Mesendoderm (in vitro differentiated cells): ENCODE measurements at regions not wholly inside any gene's neighbourhood (a gene's known extent, or its start where the extent isn't known, plus 50 kb on each side); places are given as distances from the start of the nearest gene placed in this dataset.

Source experiments
- DNase-seq: peaks from one replicate; pipeline ENCODE4 v3.0.0; 2013
- H2AK5ac ChIP-seq: 2 replicates; pipeline ENCODE4 v1.6.1; 2013; ENCODE audit warnings: low read length, inconsistent platforms
- H2BK120ac ChIP-seq: 2 replicates; pipeline ENCODE4 v1.6.1; 2013; ENCODE audit warnings: low read depth, mild to moderate bottlenecking, low read length, moderate library complexity, mixed read lengths
- H2BK15ac ChIP-seq: replicated peaks from 2 replicates; pipeline ENCODE4 v1.6.1; 2013; ENCODE audit warnings: low read depth, mild to moderate bottlenecking, moderate library complexity
- H2BK5ac ChIP-seq: 2 replicates; pipeline ENCODE4 v1.6.1; 2013; ENCODE audit warnings: low read length, inconsistent platforms
- H3K18ac ChIP-seq: 2 replicates; pipeline ENCODE4 v1.6.1; 2013; ENCODE audit warnings: mild to moderate bottlenecking, low read length, mixed read lengths
- H3K23ac ChIP-seq: one replicate; pipeline ENCODE4 v1.6.1; 2013; ENCODE audit warnings: low read length
- H3K27ac ChIP-seq: 2 replicates; pipeline ENCODE4 v1.5.1; 2013; ENCODE audit warnings: low read depth, mild to moderate bottlenecking, inconsistent platforms, low read length, moderate library complexity
- H3K27me3 ChIP-seq: 2 replicates; pipeline ENCODE4 v1.6.1; 2013; ENCODE audit warnings: low read length, control low read depth, mild to moderate bottlenecking, inconsistent platforms; ENCODE audit not compliant: insufficient read depth, poor library complexity
- H3K36me3 ChIP-seq: 2 replicates; pipeline ENCODE4 v1.6.1; 2013; ENCODE audit warnings: low read length, inconsistent platforms; ENCODE audit not compliant: control insufficient read depth, insufficient read depth
- H3K4ac ChIP-seq: one replicate; pipeline ENCODE4 v1.6.1; 2013; ENCODE audit warnings: low read depth, mild to moderate bottlenecking, low read length, moderate library complexity
- H3K4me1 ChIP-seq: 2 replicates; pipeline ENCODE4 v1.6.1; 2013; ENCODE audit warnings: low read depth, low read length, inconsistent platforms; ENCODE audit not compliant: control insufficient read depth
- H3K4me2 ChIP-seq: 2 replicates; pipeline ENCODE4 v1.6.1; 2013; ENCODE audit warnings: low read length
- H3K4me3 ChIP-seq: 2 replicates; pipeline ENCODE4 v1.5.1; 2013; ENCODE audit warnings: mild to moderate bottlenecking, low read length
- H3K56ac ChIP-seq: one replicate; pipeline ENCODE4 v1.6.1; 2013; ENCODE audit warnings: low read length
- H3K79me1 ChIP-seq: 2 replicates; pipeline ENCODE4 v1.6.1; 2013; ENCODE audit warnings: low read length, inconsistent platforms
- H3K79me2 ChIP-seq: 2 replicates; pipeline ENCODE4 v1.6.1; 2013; ENCODE audit warnings: mild to moderate bottlenecking, low read length; ENCODE audit not compliant: control insufficient read depth, insufficient read depth
- H3K9ac ChIP-seq: 2 replicates; pipeline ENCODE4 v1.6.1; 2013; ENCODE audit warnings: low read length, inconsistent platforms
- H4K5ac ChIP-seq: one replicate; pipeline ENCODE4 v1.6.1; 2013; ENCODE audit warnings: low read length
- H4K8ac ChIP-seq: one replicate; pipeline ENCODE4 v1.6.1; 2013; ENCODE audit warnings: low read depth, mild to moderate bottlenecking, control low read depth, low read length, moderate library complexity
- WGBS: extraction: QIAGEN DNeasy Blood & Tissue Kit; methylation state at CpG from one replicate; pipeline ENCODE4 v1.1.7; 2013; ENCODE audit warnings: low lambda C conversion rate, missing lambda C conversion rate; ENCODE audit not compliant: insufficient coverage; ENCODE audit errors: extremely low coverage; 5-methylcytosine and 5-hydroxymethylcytosine counted together

- Histone ChIP-seq H2AK5ac (no peak overlapping the region), H4K5ac (no peak overlapping the region), H3K79me1 (no peaks in the 10 kb centered on the region), H3K9ac (no peak overlapping the region), H3K27ac (no peak overlapping the region), H3K4ac (no peak overlapping the region), H3K4me2 (no peak overlapping the region), H3K36me3 (no peaks in the 10 kb centered on the region), H3K27me3 (no peaks in the 10 kb centered on the region), H2BK15ac (no peak overlapping the region), H3K4me3 (no peak overlapping the region), H3K4me1 (no peaks in the 10 kb centered on the region), H3K18ac (no peak overlapping the region), H3K79me2 (no peaks in the 10 kb centered on the region), H4K8ac (no peak overlapping the region), H3K23ac (no peak overlapping the region), H2BK120ac (no peak overlapping the region), H2BK5ac (no peak overlapping the region), H3K56ac (no peak overlapping the region)
- no CpG with 5 or more reads among the region's 3 CpGs for WGBS
- no peak for DNase-seq
These were observed 120.8 kb downstream of the MAFB start for GRCh38 chr20:40568200-40568599.

GRCh38 chr20:40565682-40566040 lies 123.4 kb downstream of the MAFB start:
- Histone ChIP-seq H3K4me2 (no peak overlapping the region), H3K36me3 (no peaks in the 10 kb centered on the region), H4K8ac (no peak overlapping the region), H3K18ac (no peak overlapping the region), H3K4me3 (no peak overlapping the region), H3K4me1 (no peaks in the 10 kb centered on the region), H2BK120ac (no peak overlapping the region), H3K56ac (no peak overlapping the region), H3K9ac (no peak overlapping the region), H3K79me1 (no peaks in the 10 kb centered on the region), H3K79me2 (no peaks in the 10 kb centered on the region), H3K27me3 (no peaks in the 10 kb centered on the region), H3K4ac (no peak overlapping the region), H4K5ac (no peak overlapping the region), H2BK15ac (no peak overlapping the region), H2BK5ac (no peak overlapping the region), H2AK5ac (no peak overlapping the region), H3K27ac (no peak overlapping the region), H3K23ac (no peak overlapping the region)
- whole genome bisulfite sequencing, result no CpG with 5 or more reads among the region's 1 CpG
- peak; percentile 48 for DNase-seq

- no peaks in the 10 kb centered on the region for H3K36me3 ChIP-seq
- no peak overlapping the region for H4K5ac ChIP-seq
- H3K18ac ChIP-seq, result no peak overlapping the region
- H3K4ac ChIP-seq, result no peak overlapping the region
- H3K4me2 ChIP-seq, result no peak overlapping the region
- H2BK120ac ChIP-seq, result no peak overlapping the region
- H2BK5ac ChIP-seq, result no peak overlapping the region
- H3K9ac ChIP-seq, result no peak overlapping the region
- no peaks in the 10 kb centered on the region for H3K79me1 ChIP-seq
- H2AK5ac ChIP-seq, result no peak overlapping the region
- peak; percentile 61 for DNase-seq
- H3K23ac ChIP-seq, result no peak overlapping the region
- H4K8ac ChIP-seq, result no peak overlapping the region
- H3K56ac ChIP-seq, result no peak overlapping the region
- no peaks in the 10 kb centered on the region for H3K79me2 ChIP-seq
- WGBS, result no CpG with 5 or more reads among the region's 6 CpGs
- no peaks in the 10 kb centered on the region for H3K27me3 ChIP-seq
- no peaks in the 10 kb centered on the region for H3K4me1 ChIP-seq
- H3K4me3 ChIP-seq, result no peak overlapping the region
- no peak overlapping the region for H3K27ac ChIP-seq
- no peak overlapping the region for H2BK15ac ChIP-seq
These were observed 123.9 kb downstream of the MAFB start for GRCh38 chr20:40565001-40565681.

- no peak overlapping the region for H3K4me2 ChIP-seq
- no peak overlapping the region for H2BK15ac ChIP-seq
- no peak overlapping the region for H4K8ac ChIP-seq
- H3K79me2 ChIP-seq, result no peaks in the 10 kb centered on the region
- H3K4me1 ChIP-seq, result no peaks in the 10 kb centered on the region
- H3K23ac ChIP-seq, result no peak overlapping the region
- no peak overlapping the region for H3K4ac ChIP-seq
- no peaks in the 10 kb centered on the region for H3K36me3 ChIP-seq
- no peak overlapping the region for H3K18ac ChIP-seq
- DNase-seq, result no peak
- no peak overlapping the region for H2BK120ac ChIP-seq
- H2AK5ac ChIP-seq, result no peak overlapping the region
- H3K79me1 ChIP-seq, result no peaks in the 10 kb centered on the region
- no peak overlapping the region for H4K5ac ChIP-seq
- H3K56ac ChIP-seq, result no peak overlapping the region
- H3K9ac ChIP-seq, result no peak overlapping the region
- no peak overlapping the region for H3K27ac ChIP-seq
- no peak overlapping the region for H3K4me3 ChIP-seq
- WGBS, result no CpG with 5 or more reads among the region's 8 CpGs
- no peak overlapping the region for H2BK5ac ChIP-seq
- no peaks in the 10 kb centered on the region for H3K27me3 ChIP-seq
These were observed 125.6 kb downstream of the MAFB start for GRCh38 chr20:40563296-40563950.

GRCh38 chr20:40562031-40562430 lies 127.0 kb downstream of the MAFB start:
- no peak overlapping the region for H3K4me3 ChIP-seq
- no peak overlapping the region for H2BK5ac ChIP-seq
- no peak overlapping the region for H2AK5ac ChIP-seq
- H3K9ac ChIP-seq, result no peak overlapping the region
- H3K27ac ChIP-seq, result no peak overlapping the region
- H3K79me2 ChIP-seq, result no peaks in the 10 kb centered on the region
- no CpG with 5 or more reads among the region's 2 CpGs for WGBS
- no peak overlapping the region for H3K18ac ChIP-seq
- no peak overlapping the region for H2BK15ac ChIP-seq
- H4K5ac ChIP-seq, result no peak overlapping the region
- H3K36me3 ChIP-seq, result no peaks in the 10 kb centered on the region
- H3K23ac ChIP-seq, result no peak overlapping the region
- no peak overlapping the region for H4K8ac ChIP-seq
- H2BK120ac ChIP-seq, result no peak overlapping the region
- no peaks in the 10 kb centered on the region for H3K79me1 ChIP-seq
- no peaks in the 10 kb centered on the region for H3K27me3 ChIP-seq
- no peak overlapping the region for H3K4me2 ChIP-seq
- no peak overlapping the region for H3K56ac ChIP-seq
- no peaks in the 10 kb centered on the region for H3K4me1 ChIP-seq
- no peak overlapping the region for H3K4ac ChIP-seq
- DNase-seq, result peak; percentile 48

- WGBS, result no CpG with 5 or more reads among the region's 3 CpGs
- no peak overlapping the region for H3K9ac ChIP-seq
These were observed 127.8 kb downstream of the MAFB start for GRCh38 chr20:40561187-40561586.

More at GRCh38 chr20:40561187-40561586, 127.8 kb downstream of the MAFB start:
- Histone ChIP-seq H2BK15ac (no peak overlapping the region), H3K23ac (no peak overlapping the region), H2AK5ac (no peak overlapping the region), H3K56ac (no peak overlapping the region), H3K79me1 (no peaks in the 10 kb centered on the region), H3K4me1 (no peaks in the 10 kb centered on the region), H3K36me3 (no peaks in the 10 kb centered on the region), H3K27me3 (no peaks in the 10 kb centered on the region), H3K4me2 (no peak overlapping the region), H4K8ac (no peak overlapping the region), H3K4ac (no peak overlapping the region), H3K79me2 (no peaks in the 10 kb centered on the region), H4K5ac (no peak overlapping the region), H2BK120ac (no peak overlapping the region), H3K27ac (no peak overlapping the region), H2BK5ac (no peak overlapping the region), H3K4me3 (no peak overlapping the region), H3K18ac (no peak overlapping the region)
- DNase-seq, result no peak
